ENCODE measurements at regions not wholly inside any gene's neighbourhood (a gene's known extent, or its start where the extent isn't known, plus 50 kb on each side); places are given as distances from the start of the nearest gene placed in this dataset.
A peak's percentile ranks its signal among the peaks of the same experiment; 100 is the strongest.
"Not testable (repeated sequence)": the region's sequence is repeated elsewhere in the genome, so short reads cannot be mapped to it uniquely, and the experiment has no call there.

- no peaks in the 10 kb centered on the region for H3K4me1 ChIP-seq
- FAIRE-seq = no peak
- TF ChIP-seq CTCF (IDR thresholded peaks at IDR 0.05) = no peak
- no peaks in the 10 kb centered on the region for H3K9me3 ChIP-seq
- intact Hi-C loops (cut with DNase I) = no loop called here
- H3K27ac ChIP-seq = no peak overlapping the region
- WGBS, 2 donors = 92 to 96% methylated on average over 2 of the region's 2 CpGs
- H3K4me3 ChIP-seq = no peak overlapping the region
- ATAC-seq = no peak
- DNase-seq = no peak
- no peaks in the 10 kb centered on the region for H3K27me3 ChIP-seq
- no peaks in the 10 kb centered on the region for H3K36me3 ChIP-seq
Measured at GRCh38 chr2:7161501-7161900, 244.3 kb downstream of the RNF144A start.

GRCh38 chr2:7165736-7166135, 248.5 kb downstream of the RNF144A start:
- ATAC-seq (no peak), FAIRE-seq (no peak), DNase-seq (no peak)
- 88 to 96% methylated on average over 1 of the region's 1 CpG for WGBS, 2 donors
- no peak overlapping the region for H3K27ac ChIP-seq
- TF ChIP-seq CTCF (IDR thresholded peaks at IDR 0.05) = no peak
- intact Hi-C loops (cut with DNase I) = no loop called here
- no peak overlapping the region for H3K4me3 ChIP-seq
- H3K9me3 ChIP-seq = no peaks in the 10 kb centered on the region
- no peaks in the 10 kb centered on the region for H3K36me3 ChIP-seq
- H3K4me1 ChIP-seq = no peaks in the 10 kb centered on the region
- H3K27me3 ChIP-seq = no peaks in the 10 kb centered on the region

GRCh38 chr2:7167801-7168411, 250.7 kb downstream of the RNF144A start:
- intact Hi-C loops (cut with DNase I) = no loop called here
- Histone ChIP-seq H3K4me1 (no peaks in the 10 kb centered on the region), H3K27me3 (no peaks in the 10 kb centered on the region), H3K4me3 (no peak overlapping the region), H3K27ac (no peak overlapping the region), H3K9me3 (no peaks in the 10 kb centered on the region), H3K36me3 (no peaks in the 10 kb centered on the region)
- ATAC-seq = no peak
- FAIRE-seq = no peak
- DNase-seq = no peak
- no peak for TF ChIP-seq CTCF (IDR thresholded peaks at IDR 0.05)
- WGBS, 2 donors = 85 to 86% methylated on average over 6 of the region's 6 CpGs

- Histone ChIP-seq H3K36me3 (no peaks in the 10 kb centered on the region), H3K27me3 (no peaks in the 10 kb centered on the region), H3K4me3 (no peak overlapping the region), H3K4me1 (no peaks in the 10 kb centered on the region), H3K27ac (no peak overlapping the region), H3K9me3 (no peaks in the 10 kb centered on the region)
- no peak for DNase-seq
- FAIRE-seq = no peak
- 73 to 79% methylated on average over 6 of the region's 6 CpGs for WGBS, 2 donors
- intact Hi-C loops (cut with DNase I) = no loop called here
- no peak for TF ChIP-seq CTCF (IDR thresholded peaks at IDR 0.05)
- ATAC-seq = peak in 1 of 4 donors; percentile 46
Measured at GRCh38 chr2:7169593-7169992, 252.4 kb downstream of the RNF144A start.

GRCh38 chr2:7178996-7179395, 261.8 kb downstream of the RNF144A start:
- not testable (repeated sequence) for FAIRE-seq
- 97% methylated on average over 17 of the region's 17 CpGs for WGBS, 2 donors

More at GRCh38 chr2:7178996-7179395, 261.8 kb downstream of the RNF144A start:
- H3K36me3 ChIP-seq; H3K27ac ChIP-seq; DNase-seq; H3K9me3 ChIP-seq; H3K4me1 ChIP-seq; H3K4me3 ChIP-seq; H3K27me3 ChIP-seq; ATAC-seq; intact Hi-C loops (cut with DNase I): not testable (repeated sequence)
